Keratinocyte (primary cell): ENCODE measurements at regions not wholly inside any gene's neighbourhood (a gene's known extent, or its start where the extent isn't known, plus 50 kb on each side); places are given as distances from the start of the nearest gene placed in this dataset.

ENCODE experiments used
- DNase-seq: peaks from one replicate; pipeline ENCODE4 v3.0.0-alpha.2; 2011; ENCODE audit warnings: low read depth, missing footprints, low spot score
- FAIRE-seq: peaks from 2 replicates; lab custom pipeline; 2011; peaks lifted over from hg19 to GRCh38; lab: Jason Lieb, UNC
- H2AFZ ChIP-seq: 2 replicates; pipeline ENCODE4 v1.6.0; 2012; ENCODE audit warnings: low read length, control low read depth, inconsistent platforms; ENCODE audit not compliant: control insufficient read depth
- H3K27ac ChIP-seq: 2 replicates; pipeline ENCODE4 v1.5.1; 2011; ENCODE audit warnings: low read length; ENCODE audit not compliant: control insufficient read depth, insufficient read depth
- H3K27me3 ChIP-seq: 3 replicates; pipeline ENCODE4 v1.6.0; 2011; ENCODE audit warnings: low read length; ENCODE audit not compliant: control insufficient read depth, insufficient read depth; ENCODE audit errors: extremely low read depth
- H3K36me3 ChIP-seq, 2 experiments: 2 replicates in 1 of 2; 3 replicates in 1 of 2; pipeline ENCODE4 v1.5.1; 2011; ENCODE audit warnings: low read length in 2 of 2, mild to moderate bottlenecking in 1 of 2; ENCODE audit not compliant: control insufficient read depth in 2 of 2, insufficient read depth in 2 of 2; ENCODE audit errors: extremely low read depth in 1 of 2
- H3K4me1 ChIP-seq: 3 replicates; pipeline ENCODE4 v1.5.1; 2011; ENCODE audit warnings: low read length; ENCODE audit not compliant: control insufficient read depth, insufficient read depth; ENCODE audit errors: extremely low read depth
- H3K4me2 ChIP-seq: 3 replicates; pipeline ENCODE4 v1.6.0; 2011; ENCODE audit warnings: low read depth, low read length; ENCODE audit not compliant: control insufficient read depth, insufficient read depth; ENCODE audit errors: extremely low read depth
- H3K4me3 ChIP-seq, 3 experiments: fragments of 200-600 bp in 1 of 3; sonication (generic) in 1 of 3; 2 replicates in 2 of 3; 3 replicates in 1 of 3; pipeline ENCODE4 v1.5.1; 2011 to 2016; ENCODE audit warnings: low read length in 3 of 3, mild to moderate bottlenecking in 3 of 3, control low read depth in 2 of 3, inconsistent platforms in 1 of 3, low read depth in 1 of 3, mixed read lengths in 1 of 3, mixed run types in 1 of 3, moderate library complexity in 1 of 3; ENCODE audit not compliant: control insufficient read depth in 2 of 3, insufficient read depth in 2 of 3; ENCODE audit errors: extremely low read depth in 1 of 3
- H3K79me2 ChIP-seq: 2 replicates; pipeline ENCODE4 v1.6.0; 2012; ENCODE audit warnings: low read length; ENCODE audit not compliant: control insufficient read depth, insufficient read depth
- H3K9ac ChIP-seq: 3 replicates; pipeline ENCODE4 v1.6.0; 2011; ENCODE audit warnings: low read length; ENCODE audit not compliant: control insufficient read depth, insufficient read depth; ENCODE audit errors: extremely low read depth
- H3K9me1 ChIP-seq: 3 replicates; pipeline ENCODE4 v1.6.0; 2011; ENCODE audit warnings: low read length; ENCODE audit not compliant: control insufficient read depth, insufficient read depth; ENCODE audit errors: extremely low read depth
- H3K9me3 ChIP-seq: 2 replicates; pipeline ENCODE4 v1.5.1; 2012; ENCODE audit warnings: low read depth, low read length; ENCODE audit not compliant: control insufficient read depth
- H4K20me1 ChIP-seq: 3 replicates; pipeline ENCODE4 v1.6.0; 2011; ENCODE audit warnings: low read length; ENCODE audit not compliant: control insufficient read depth, insufficient read depth; ENCODE audit errors: extremely low read depth
- CTCF ChIP-seq, 3 experiments: IDR thresholded peaks in 1 of 3; conservative IDR thresholded peaks in 1 of 3; optimal IDR thresholded peaks in 1 of 3; 2 replicates in 2 of 3; 3 replicates in 1 of 3; pipeline versions ENCODE3 to v1.5.1; 2011; ENCODE audit warnings: low read length in 3 of 3, mild to moderate bottlenecking in 3 of 3, moderate library complexity in 2 of 3, control low read depth in 1 of 3, inconsistent platforms in 1 of 3; ENCODE audit not compliant: insufficient read depth in 2 of 3; ENCODE audit errors: extremely low read depth in 1 of 3
- EZH2 ChIP-seq: IDR thresholded peaks from one replicate; pipeline ENCODE4 v1.6.1; 2012; ENCODE audit warnings: inconsistent platforms, mild to moderate bottlenecking, low read length, moderate library complexity
- dilution Hi-C: fragments of 300-500 bp; cut with MboI; formaldehyde crosslinking; loops from one replicate; pipeline ENCODE4 v1.7.0; 2020; ENCODE audit warnings: low sequenced_read_pairs; ENCODE audit not compliant: extremely low pct_ligation_motif_present

GRCh38 chr13:107883561-107884175, 331.7 kb downstream of the LIG4 start:
- Histone ChIP-seq H3K4me3 (no peak overlapping the region), H3K27me3 (no peaks in the 10 kb centered on the region), H3K9me3 (peaks cover 2% of the 10 kb centered on the region), H3K9ac (no peak overlapping the region), H4K20me1 (no peaks in the 10 kb centered on the region), H3K27ac (no peak overlapping the region), H3K4me1 (no peaks in the 10 kb centered on the region), H3K36me3 (no peaks in the 10 kb centered on the region), H3K4me2 (no peak overlapping the region), H3K79me2 (no peaks in the 10 kb centered on the region), H3K9me1 (no peaks in the 10 kb centered on the region), H2AFZ (no peak overlapping the region)
- dilution Hi-C loops, result no loop called here
- TF ChIP-seq EZH2 (no peak), CTCF (optimal IDR thresholded peaks at IDR 0.05 in 1 of 3, IDR thresholded peaks at IDR 0.05 in 1 of 3, conservative IDR thresholded peaks at IDR 0.05 in 1 of 3; ENCODE audit: extremely low read depth in 1 of 3, insufficient read depth in 2 of 3, low read length in 3 of 3) (no peak)
- DNase-seq (no peak), FAIRE-seq (no peak)

- peaks cover 2% of the 10 kb centered on the region for H3K9me3 ChIP-seq
- no peak overlapping the region for H3K9ac ChIP-seq
- no peaks in the 10 kb centered on the region for H3K4me1 ChIP-seq
- no peaks in the 10 kb centered on the region for H3K27me3 ChIP-seq
- DNase-seq, result no peak
- dilution Hi-C loops, result no loop called here
- H4K20me1 ChIP-seq, result no peaks in the 10 kb centered on the region
- H3K27ac ChIP-seq, result no peak overlapping the region
- FAIRE-seq, result no peak
- no peak overlapping the region for H3K4me3 ChIP-seq
- TF ChIP-seq EZH2 (no peak), CTCF (optimal IDR thresholded peaks at IDR 0.05 in 1 of 3, IDR thresholded peaks at IDR 0.05 in 1 of 3, conservative IDR thresholded peaks at IDR 0.05 in 1 of 3; ENCODE audit: extremely low read depth in 1 of 3, insufficient read depth in 2 of 3, low read length in 3 of 3) (no peak)
- H3K36me3 ChIP-seq, result no peaks in the 10 kb centered on the region
- no peak overlapping the region for H2AFZ ChIP-seq
- no peaks in the 10 kb centered on the region for H3K9me1 ChIP-seq
- no peak overlapping the region for H3K4me2 ChIP-seq
- H3K79me2 ChIP-seq, result no peaks in the 10 kb centered on the region
These were observed 332.4 kb downstream of the LIG4 start for GRCh38 chr13:107882708-107883560.
